H1 (cell line): ENCODE measurements at regions not wholly inside any gene's neighbourhood (a gene's known extent, or its start where the extent isn't known, plus 50 kb on each side); places are given as distances from the start of the nearest gene placed in this dataset.

Experiments used
- BRCA1 ChIP-seq: IDR thresholded peaks from 2 replicates; pipeline ENCODE4 v1.6.1; 2012; ENCODE audit warnings: low read depth, low read length, improper control_type of control experiment
- CEBPB ChIP-seq: IDR thresholded peaks from 2 replicates; pipeline ENCODE4 v1.6.1; 2012; ENCODE audit warnings: low read depth, low read length
- CTBP2 ChIP-seq: IDR thresholded peaks from 2 replicates; pipeline ENCODE4 v1.7.0; 2011; ENCODE audit warnings: borderline replicate concordance, mild to moderate bottlenecking, moderate library complexity, mixed read lengths, low read length; ENCODE audit not compliant: insufficient read depth, insufficient read length
- FOSL1 ChIP-seq: IDR thresholded peaks from 2 replicates; pipeline ENCODE4 v1.6.1; 2011; ENCODE audit warnings: mild to moderate bottlenecking, low read depth, low read length, moderate library complexity; ENCODE audit not compliant: insufficient read depth
- JUND ChIP-seq: IDR thresholded peaks from 2 replicates; pipeline ENCODE4 v1.6.1; 2011; ENCODE audit warnings: mild to moderate bottlenecking, improper control_type of control experiment, low read length
- RAD21 ChIP-seq, 2 experiments: IDR thresholded peaks in 1 of 2; conservative IDR thresholded peaks in 1 of 2; 2 replicates each; pipeline ENCODE4 v1.6.1; 2011; ENCODE audit warnings: low read depth in 2 of 2, low read length in 2 of 2, improper control_type of control experiment in 1 of 2, inconsistent platforms in 1 of 2, mild to moderate bottlenecking in 1 of 2, moderate library complexity in 1 of 2
- RNF2 ChIP-seq: fragments of 200-900, 300-1000 bp; sonication (generic); IDR thresholded peaks from 2 replicates; pipeline ENCODE4 v1.7.1; 2016; ENCODE audit warnings: borderline replicate concordance, low read depth, mild to moderate bottlenecking, antibody characterized with exemption, low read length; ENCODE audit not compliant: poor library complexity, severe bottlenecking; ENCODE audit errors: missing control alignments
- SP2 ChIP-seq: IDR thresholded peaks from 2 replicates; pipeline ENCODE4 v1.6.1; 2012; ENCODE audit warnings: mild to moderate bottlenecking, low read length, inconsistent platforms
- TEAD4 ChIP-seq: IDR thresholded peaks from 2 replicates; pipeline ENCODE4 v1.6.1; 2012; ENCODE audit warnings: low read depth, low read length, inconsistent platforms, mixed read lengths
- YY1 ChIP-seq: IDR thresholded peaks from 2 replicates; pipeline ENCODE4 v1.6.1; 2011; ENCODE audit warnings: low read depth, mild to moderate bottlenecking, low read length
- TF ChIP-seq, protein P1 (sequence below): fragments of 300-600 bp; sonication (generic); IDR thresholded peaks from 2 replicates; pipeline ENCODE4 v1.7.1; 2012; ENCODE audit warnings: low read length, moderate library complexity, mild to moderate bottlenecking, inconsistent platforms; ENCODE audit not compliant: insufficient replicate concordance

DNA sequence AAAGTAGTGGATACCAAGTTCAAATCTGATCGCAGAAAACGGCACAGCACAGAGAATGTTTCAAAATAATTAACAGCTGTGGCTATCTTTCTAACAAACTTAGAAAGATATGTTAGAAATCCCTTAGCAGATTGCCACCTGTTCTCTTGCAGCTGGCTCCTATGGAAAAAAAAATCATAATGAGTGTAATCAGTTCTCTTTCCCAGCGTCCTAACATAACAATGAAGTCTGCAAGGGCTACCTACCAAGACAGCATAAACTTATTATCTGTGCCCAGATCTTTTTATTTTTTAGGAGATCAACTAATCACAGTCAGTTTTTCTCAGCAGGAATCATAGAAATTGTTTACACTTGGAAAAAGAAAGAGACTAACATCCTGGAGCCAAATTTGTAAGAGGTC, 358.6 kb upstream of the FOXG1 start (continued):
- TF ChIP-seq, protein P1, sequence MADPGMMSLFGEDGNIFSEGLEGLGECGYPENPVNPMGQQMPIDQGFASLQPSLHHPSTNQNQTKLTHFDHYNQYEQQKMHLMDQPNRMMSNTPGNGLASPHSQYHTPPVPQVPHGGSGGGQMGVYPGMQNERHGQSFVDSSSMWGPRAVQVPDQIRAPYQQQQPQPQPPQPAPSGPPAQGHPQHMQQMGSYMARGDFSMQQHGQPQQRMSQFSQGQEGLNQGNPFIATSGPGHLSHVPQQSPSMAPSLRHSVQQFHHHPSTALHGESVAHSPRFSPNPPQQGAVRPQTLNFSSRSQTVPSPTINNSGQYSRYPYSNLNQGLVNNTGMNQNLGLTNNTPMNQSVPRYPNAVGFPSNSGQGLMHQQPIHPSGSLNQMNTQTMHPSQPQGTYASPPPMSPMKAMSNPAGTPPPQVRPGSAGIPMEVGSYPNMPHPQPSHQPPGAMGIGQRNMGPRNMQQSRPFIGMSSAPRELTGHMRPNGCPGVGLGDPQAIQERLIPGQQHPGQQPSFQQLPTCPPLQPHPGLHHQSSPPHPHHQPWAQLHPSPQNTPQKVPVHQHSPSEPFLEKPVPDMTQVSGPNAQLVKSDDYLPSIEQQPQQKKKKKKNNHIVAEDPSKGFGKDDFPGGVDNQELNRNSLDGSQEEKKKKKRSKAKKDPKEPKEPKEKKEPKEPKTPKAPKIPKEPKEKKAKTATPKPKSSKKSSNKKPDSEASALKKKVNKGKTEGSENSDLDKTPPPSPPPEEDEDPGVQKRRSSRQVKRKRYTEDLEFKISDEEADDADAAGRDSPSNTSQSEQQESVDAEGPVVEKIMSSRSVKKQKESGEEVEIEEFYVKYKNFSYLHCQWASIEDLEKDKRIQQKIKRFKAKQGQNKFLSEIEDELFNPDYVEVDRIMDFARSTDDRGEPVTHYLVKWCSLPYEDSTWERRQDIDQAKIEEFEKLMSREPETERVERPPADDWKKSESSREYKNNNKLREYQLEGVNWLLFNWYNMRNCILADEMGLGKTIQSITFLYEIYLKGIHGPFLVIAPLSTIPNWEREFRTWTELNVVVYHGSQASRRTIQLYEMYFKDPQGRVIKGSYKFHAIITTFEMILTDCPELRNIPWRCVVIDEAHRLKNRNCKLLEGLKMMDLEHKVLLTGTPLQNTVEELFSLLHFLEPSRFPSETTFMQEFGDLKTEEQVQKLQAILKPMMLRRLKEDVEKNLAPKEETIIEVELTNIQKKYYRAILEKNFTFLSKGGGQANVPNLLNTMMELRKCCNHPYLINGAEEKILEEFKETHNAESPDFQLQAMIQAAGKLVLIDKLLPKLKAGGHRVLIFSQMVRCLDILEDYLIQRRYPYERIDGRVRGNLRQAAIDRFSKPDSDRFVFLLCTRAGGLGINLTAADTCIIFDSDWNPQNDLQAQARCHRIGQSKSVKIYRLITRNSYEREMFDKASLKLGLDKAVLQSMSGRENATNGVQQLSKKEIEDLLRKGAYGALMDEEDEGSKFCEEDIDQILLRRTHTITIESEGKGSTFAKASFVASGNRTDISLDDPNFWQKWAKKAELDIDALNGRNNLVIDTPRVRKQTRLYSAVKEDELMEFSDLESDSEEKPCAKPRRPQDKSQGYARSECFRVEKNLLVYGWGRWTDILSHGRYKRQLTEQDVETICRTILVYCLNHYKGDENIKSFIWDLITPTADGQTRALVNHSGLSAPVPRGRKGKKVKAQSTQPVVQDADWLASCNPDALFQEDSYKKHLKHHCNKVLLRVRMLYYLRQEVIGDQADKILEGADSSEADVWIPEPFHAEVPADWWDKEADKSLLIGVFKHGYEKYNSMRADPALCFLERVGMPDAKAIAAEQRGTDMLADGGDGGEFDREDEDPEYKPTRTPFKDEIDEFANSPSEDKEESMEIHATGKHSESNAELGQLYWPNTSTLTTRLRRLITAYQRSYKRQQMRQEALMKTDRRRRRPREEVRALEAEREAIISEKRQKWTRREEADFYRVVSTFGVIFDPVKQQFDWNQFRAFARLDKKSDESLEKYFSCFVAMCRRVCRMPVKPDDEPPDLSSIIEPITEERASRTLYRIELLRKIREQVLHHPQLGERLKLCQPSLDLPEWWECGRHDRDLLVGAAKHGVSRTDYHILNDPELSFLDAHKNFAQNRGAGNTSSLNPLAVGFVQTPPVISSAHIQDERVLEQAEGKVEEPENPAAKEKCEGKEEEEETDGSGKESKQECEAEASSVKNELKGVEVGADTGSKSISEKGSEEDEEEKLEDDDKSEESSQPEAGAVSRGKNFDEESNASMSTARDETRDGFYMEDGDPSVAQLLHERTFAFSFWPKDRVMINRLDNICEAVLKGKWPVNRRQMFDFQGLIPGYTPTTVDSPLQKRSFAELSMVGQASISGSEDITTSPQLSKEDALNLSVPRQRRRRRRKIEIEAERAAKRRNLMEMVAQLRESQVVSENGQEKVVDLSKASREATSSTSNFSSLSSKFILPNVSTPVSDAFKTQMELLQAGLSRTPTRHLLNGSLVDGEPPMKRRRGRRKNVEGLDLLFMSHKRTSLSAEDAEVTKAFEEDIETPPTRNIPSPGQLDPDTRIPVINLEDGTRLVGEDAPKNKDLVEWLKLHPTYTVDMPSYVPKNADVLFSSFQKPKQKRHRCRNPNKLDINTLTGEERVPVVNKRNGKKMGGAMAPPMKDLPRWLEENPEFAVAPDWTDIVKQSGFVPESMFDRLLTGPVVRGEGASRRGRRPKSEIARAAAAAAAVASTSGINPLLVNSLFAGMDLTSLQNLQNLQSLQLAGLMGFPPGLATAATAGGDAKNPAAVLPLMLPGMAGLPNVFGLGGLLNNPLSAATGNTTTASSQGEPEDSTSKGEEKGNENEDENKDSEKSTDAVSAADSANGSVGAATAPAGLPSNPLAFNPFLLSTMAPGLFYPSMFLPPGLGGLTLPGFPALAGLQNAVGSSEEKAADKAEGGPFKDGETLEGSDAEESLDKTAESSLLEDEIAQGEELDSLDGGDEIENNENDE: no peak
- TF ChIP-seq SP2 (no peak), JUND (no peak), YY1 (no peak), TEAD4 (no peak), CTBP2 (no peak), FOSL1 (no peak), RAD21 (IDR thresholded peaks at IDR 0.05 in 1 of 2, conservative IDR thresholded peaks at IDR 0.05 in 1 of 2; ENCODE audit: low read depth in 2 of 2, low read length in 2 of 2) (no peak), CEBPB (no peak), RNF2 (no peak), BRCA1 (no peak)
